IPS-20b (cell line): ENCODE measurements at regions not wholly inside any gene's neighbourhood (a gene's known extent, or its start where the extent isn't known, plus 50 kb on each side); places are given as distances from the start of the nearest gene placed in this dataset.
"Not testable (repeated sequence)": the region's sequence is repeated elsewhere in the genome, so short reads cannot be mapped to it uniquely, and the experiment has no call there.

Source experiments
- H3K27ac ChIP-seq: one replicate; pipeline ENCODE4 v1.5.1; 2013; ENCODE audit warnings: low read length
- H3K27me3 ChIP-seq: 2 replicates; pipeline ENCODE4 v1.6.1; 2013; ENCODE audit warnings: mild to moderate bottlenecking, low read length, inconsistent platforms; ENCODE audit not compliant: insufficient read depth
- H3K36me3 ChIP-seq: 2 replicates; pipeline ENCODE4 v1.6.1; 2013; ENCODE audit warnings: low read depth, mild to moderate bottlenecking, inconsistent platforms, low read length, moderate library complexity; ENCODE audit not compliant: insufficient read depth
- H3K4me1 ChIP-seq: 2 replicates; pipeline ENCODE4 v1.6.1; 2013; ENCODE audit warnings: mild to moderate bottlenecking, control low read depth, inconsistent platforms, low read length, moderate library complexity; ENCODE audit not compliant: insufficient read depth
- H3K4me3 ChIP-seq: 2 replicates; pipeline ENCODE4 v1.5.1; 2013; ENCODE audit warnings: mild to moderate bottlenecking, low read length, inconsistent platforms
- H3K9ac ChIP-seq: 2 replicates; pipeline ENCODE4 v1.6.1; 2013; ENCODE audit warnings: low read depth, mild to moderate bottlenecking, inconsistent platforms, low read length, moderate library complexity
- H3K9me3 ChIP-seq: 2 replicates; pipeline ENCODE4 v1.6.1; 2013; ENCODE audit warnings: mild to moderate bottlenecking, low read depth, low read length, inconsistent platforms; ENCODE audit not compliant: insufficient read depth

DNA sequence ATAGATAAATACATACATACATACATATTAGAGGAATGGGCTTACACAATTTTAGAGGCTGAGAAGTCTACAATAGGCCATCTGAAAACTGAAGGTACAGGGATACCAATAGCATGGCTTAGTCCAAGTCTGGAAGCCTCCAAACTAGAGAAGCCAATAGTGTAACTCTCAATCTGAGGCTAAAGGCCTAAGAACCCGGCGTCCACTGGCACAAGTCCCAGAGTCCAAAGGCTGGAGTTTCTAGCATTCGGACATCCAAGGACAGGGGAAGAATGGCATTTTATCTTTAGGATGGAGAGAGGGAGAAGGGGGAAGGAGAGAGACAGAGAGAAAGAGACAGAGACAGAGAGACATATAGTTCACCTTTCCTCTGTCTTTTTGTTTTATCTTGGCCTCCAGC lies 63.7 kb upstream of the SYT4 start:
- peaks cover 11% of the 10 kb centered on the region; the same call in 1 of the 2 replicates for H3K9me3 ChIP-seq
- H3K9ac ChIP-seq, result no peak overlapping the region
- H3K27ac ChIP-seq, result no peak overlapping the region
- no peaks in the 10 kb centered on the region for H3K4me1 ChIP-seq
- no peaks in the 10 kb centered on the region for H3K36me3 ChIP-seq
- H3K27me3 ChIP-seq, result no peaks in the 10 kb centered on the region
- no peak overlapping the region for H3K4me3 ChIP-seq

DNA sequence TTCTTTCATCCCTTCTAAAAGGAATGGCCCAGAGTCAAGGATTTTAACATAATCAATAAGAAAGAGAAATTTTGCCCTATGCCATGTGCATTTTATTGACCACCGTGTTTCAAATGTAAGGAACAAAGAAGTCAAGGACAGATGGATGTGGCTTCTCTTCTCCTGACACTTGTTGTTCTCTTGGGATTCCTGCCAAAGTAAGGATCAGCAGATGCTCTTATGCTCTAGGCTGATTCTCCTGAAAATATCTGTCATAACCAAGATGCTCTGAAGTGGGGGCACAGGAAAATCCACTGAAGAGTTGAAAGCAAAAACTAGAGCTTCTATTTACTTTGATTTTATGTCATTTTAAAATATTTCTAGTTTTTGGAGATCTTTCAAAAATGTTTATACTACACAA lies 72.9 kb upstream of the SYT4 start:
- Histone ChIP-seq H3K4me3 (no peak overlapping the region), H3K27ac (no peak overlapping the region), H3K4me1 (no peaks in the 10 kb centered on the region), H3K9me3 (no peaks in the 10 kb centered on the region), H3K36me3 (no peaks in the 10 kb centered on the region), H3K27me3 (no peaks in the 10 kb centered on the region), H3K9ac (no peak overlapping the region)

DNA sequence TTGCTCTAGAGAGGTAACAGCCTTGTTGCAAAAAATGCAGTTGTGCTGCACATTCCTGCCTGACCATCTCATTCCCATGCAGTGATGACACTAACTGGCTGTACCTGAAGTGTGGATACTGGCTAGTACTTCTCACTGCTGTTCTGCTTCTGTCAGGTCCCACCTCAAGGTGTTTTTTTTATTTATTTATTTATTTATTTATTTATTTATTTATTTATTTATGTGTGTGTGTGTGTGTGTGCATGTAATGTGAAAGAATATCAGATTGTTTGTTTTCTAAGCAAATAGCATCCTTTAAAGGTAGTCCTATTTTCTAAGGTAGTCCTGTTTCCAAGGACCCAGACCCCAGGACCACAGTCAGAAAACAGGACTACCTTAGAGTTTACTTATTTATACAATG lies 87.2 kb upstream of the SYT4 start:
- Histone ChIP-seq H3K27me3 (no peaks in the 10 kb centered on the region), H3K9me3 (no peaks in the 10 kb centered on the region), H3K36me3 (no peaks in the 10 kb centered on the region), H3K4me1 (no peaks in the 10 kb centered on the region), H3K4me3 (no peak overlapping the region), H3K9ac (no peak overlapping the region), H3K27ac (no peak overlapping the region)

- no peaks in the 10 kb centered on the region for H3K27me3 ChIP-seq
These were observed 90.6 kb upstream of the SYT4 start for GRCh38 chr18:43367895-43368294.

GRCh38 chr18:43369311-43369710 lies 92.0 kb upstream of the SYT4 start:
- H3K27ac ChIP-seq, H3K4me1 ChIP-seq, H3K9ac ChIP-seq, H3K4me3 ChIP-seq, H3K27me3 ChIP-seq, H3K9me3 ChIP-seq, H3K36me3 ChIP-seq: not testable (repeated sequence)

More at GRCh38 chr18:43367895-43368294, 90.6 kb upstream of the SYT4 start:
- H3K9me3 ChIP-seq, result no peaks in the 10 kb centered on the region
- H3K4me1 ChIP-seq, result no peaks in the 10 kb centered on the region
- H3K9ac ChIP-seq, result no peak overlapping the region
- H3K4me3 ChIP-seq, result no peak overlapping the region
- H3K36me3 ChIP-seq, result no peaks in the 10 kb centered on the region
- no peak overlapping the region for H3K27ac ChIP-seq

- Histone ChIP-seq H3K9me3 (no peaks in the 10 kb centered on the region), H3K27ac (no peak overlapping the region), H3K4me3 (no peak overlapping the region), H3K27me3 (no peaks in the 10 kb centered on the region), H3K9ac (no peak overlapping the region), H3K36me3 (no peaks in the 10 kb centered on the region), H3K4me1 (no peaks in the 10 kb centered on the region)
These were observed 95.5 kb upstream of the SYT4 start for GRCh38 chr18:43372773-43373172.

GRCh38 chr18:43380104-43380672 lies 102.9 kb upstream of the SYT4 start:
- Histone ChIP-seq H3K27me3 (no peaks in the 10 kb centered on the region), H3K4me3 (no peak overlapping the region), H3K9me3 (no peaks in the 10 kb centered on the region), H3K36me3 (no peaks in the 10 kb centered on the region), H3K9ac (no peak overlapping the region), H3K4me1 (no peaks in the 10 kb centered on the region), H3K27ac (no peak overlapping the region)

- Histone ChIP-seq H3K9ac (no peak overlapping the region), H3K4me1 (no peaks in the 10 kb centered on the region), H3K27ac (no peak overlapping the region), H3K9me3 (no peaks in the 10 kb centered on the region), H3K4me3 (no peak overlapping the region), H3K36me3 (no peaks in the 10 kb centered on the region), H3K27me3 (no peaks in the 10 kb centered on the region)
These were observed 105.5 kb upstream of the SYT4 start for GRCh38 chr18:43382641-43383403.

DNA sequence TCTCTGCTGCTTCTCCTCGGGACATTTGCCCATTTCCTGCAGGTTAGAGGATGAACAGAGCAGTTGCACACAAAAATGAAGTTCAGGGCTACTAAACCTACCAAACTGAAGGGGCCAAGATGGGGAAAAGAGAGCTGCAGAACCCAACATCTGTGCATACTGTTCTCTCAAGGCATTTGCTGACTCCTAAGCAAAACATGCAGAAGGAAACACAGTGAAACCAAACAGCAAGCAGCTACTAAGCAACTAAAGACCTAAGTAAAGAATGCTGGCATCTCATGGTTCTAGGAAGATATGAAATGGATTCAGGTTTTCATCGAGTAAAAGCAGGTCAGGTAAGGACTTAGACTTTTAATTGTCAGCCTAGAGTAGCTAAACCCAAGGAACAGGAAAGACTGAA lies 111.9 kb upstream of the SYT4 start:
- no peak overlapping the region for H3K4me3 ChIP-seq

DNA sequence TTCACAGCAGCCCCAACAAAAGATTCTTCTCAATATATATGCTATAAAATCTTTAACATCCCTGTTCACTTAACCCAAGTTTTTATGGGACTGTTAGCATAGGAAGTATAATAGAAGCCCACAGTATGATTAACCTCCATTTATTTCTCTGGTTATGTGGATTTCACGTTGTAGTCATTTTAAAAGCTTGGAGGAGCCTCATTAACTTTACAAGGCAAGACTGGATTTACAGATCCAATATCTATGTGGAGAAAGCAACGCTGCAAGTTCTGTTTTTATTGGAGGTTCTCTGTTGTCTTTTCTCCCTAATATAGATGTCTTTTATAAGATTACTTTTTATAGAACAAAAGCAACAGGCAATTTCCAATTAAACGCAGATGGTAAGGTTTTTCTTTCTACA lies 114.9 kb upstream of the SYT4 start:
- Histone ChIP-seq H3K27me3 (no peaks in the 10 kb centered on the region), H3K9ac (no peak overlapping the region), H3K4me3 (no peak overlapping the region), H3K4me1 (peaks cover 3% of the 10 kb centered on the region; the same call in 1 of the 2 replicates), H3K9me3 (no peaks in the 10 kb centered on the region), H3K27ac (no peak overlapping the region), H3K36me3 (no peaks in the 10 kb centered on the region)

More for the DNA sequence above, 111.9 kb upstream of the SYT4 start:
- H3K9me3 ChIP-seq, result no peaks in the 10 kb centered on the region
- H3K27ac ChIP-seq, result no peak overlapping the region
- no peaks in the 10 kb centered on the region for H3K36me3 ChIP-seq
- H3K4me1 ChIP-seq, result peaks cover 3% of the 10 kb centered on the region; the same call in 1 of the 2 replicates
- no peak overlapping the region for H3K9ac ChIP-seq
- no peaks in the 10 kb centered on the region for H3K27me3 ChIP-seq

- Histone ChIP-seq H3K4me3 (no peak overlapping the region), H3K4me1 (peaks cover 3% of the 10 kb centered on the region; the same call in 1 of the 2 replicates), H3K9me3 (no peaks in the 10 kb centered on the region), H3K27ac (no peak overlapping the region), H3K36me3 (no peaks in the 10 kb centered on the region), H3K9ac (no peak overlapping the region), H3K27me3 (no peaks in the 10 kb centered on the region)
These were observed 115.9 kb upstream of the SYT4 start for GRCh38 chr18:43393174-43393573.

DNA sequence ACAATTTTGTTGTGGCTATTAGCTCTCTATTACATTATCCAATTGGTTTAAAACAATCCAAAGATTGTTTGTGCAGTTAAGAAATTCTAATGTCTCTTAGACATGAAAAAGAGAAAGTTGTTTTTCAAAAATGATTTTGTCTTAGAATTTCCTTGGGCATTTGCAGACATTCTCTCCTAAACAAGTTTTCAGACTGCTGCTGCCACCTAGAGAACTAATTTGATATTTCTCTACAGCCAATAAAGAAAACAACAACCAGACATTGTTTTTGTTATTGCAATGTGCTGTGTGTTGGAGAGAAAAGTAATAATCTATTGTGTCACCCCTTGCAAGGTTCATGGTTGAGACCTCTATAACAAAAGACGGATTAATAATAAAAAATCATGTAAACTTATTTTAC lies 119.0 kb upstream of the SYT4 start:
- H3K4me1 ChIP-seq, result no peaks in the 10 kb centered on the region
- no peaks in the 10 kb centered on the region for H3K27me3 ChIP-seq
- no peak overlapping the region for H3K27ac ChIP-seq
- H3K36me3 ChIP-seq, result no peaks in the 10 kb centered on the region
- H3K9me3 ChIP-seq, result no peaks in the 10 kb centered on the region
- no peak overlapping the region for H3K9ac ChIP-seq
- no peak overlapping the region for H3K4me3 ChIP-seq
